GM18870 (cell line): ENCODE measurements at regions not wholly inside any gene's neighbourhood (a gene's known extent, or its start where the extent isn't known, plus 50 kb on each side); places are given as distances from the start of the nearest gene placed in this dataset.
A peak's percentile ranks its signal among the peaks of the same experiment; 100 is the strongest.

Source experiments
- ATAC-seq: cut with Tn5 transposase; IDR thresholded peaks from one replicate; pipeline ENCODE4 v1.9.1; 2021; ENCODE audit warnings: moderate library complexity; ENCODE audit not compliant: unreplicated experiment

- peak; percentile 79 for ATAC-seq
Observed at GRCh38 chr6:113381959-113382358, 475.2 kb upstream of the MARCKS start.

GRCh38 chr6:113383701-113384100 is 473.4 kb upstream of the MARCKS start:
- ATAC-seq: no peak

GRCh38 chr6:113385020-113385431 is 472.1 kb upstream of the MARCKS start:
- ATAC-seq: no peak

GRCh38 chr6:113388996-113389395 is 468.1 kb upstream of the MARCKS start:
- ATAC-seq: no peak

- no peak for ATAC-seq
Observed at GRCh38 chr6:113392551-113393055, 464.5 kb upstream of the MARCKS start.

- ATAC-seq: no peak
Observed at GRCh38 chr6:113394216-113394615, 462.9 kb upstream of the MARCKS start.

- ATAC-seq: no peak
Observed at GRCh38 chr6:113394729-113395128, 462.4 kb upstream of the MARCKS start.

GRCh38 chr6:113396730-113397129 is 460.4 kb upstream of the MARCKS start:
- ATAC-seq: no peak

GRCh38 chr6:113397236-113397635 is 459.9 kb upstream of the MARCKS start:
- no peak for ATAC-seq

- no peak for ATAC-seq
Observed at GRCh38 chr6:113401231-113401630, 455.9 kb upstream of the MARCKS start.

GRCh38 chr6:113402544-113402943 is 454.6 kb upstream of the MARCKS start:
- ATAC-seq: no peak

GRCh38 chr6:113403966-113404595 is 453.1 kb upstream of the MARCKS start:
- no peak for ATAC-seq

GRCh38 chr6:113405326-113406047 is 451.7 kb upstream of the MARCKS start:
- ATAC-seq: no peak

- ATAC-seq: no peak
Observed at GRCh38 chr6:113406048-113406695, 451.0 kb upstream of the MARCKS start.

GRCh38 chr6:113411011-113411410 is 446.1 kb upstream of the MARCKS start:
- ATAC-seq: no peak

GRCh38 chr6:113412589-113413357 is 444.4 kb upstream of the MARCKS start:
- ATAC-seq: no peak

GRCh38 chr6:113414511-113414910 is 442.6 kb upstream of the MARCKS start:
- ATAC-seq: peak; percentile 45

GRCh38 chr6:113416170-113416569 is 441.0 kb upstream of the MARCKS start:
- ATAC-seq: no peak

GRCh38 chr6:113420290-113420689 is 436.9 kb upstream of the MARCKS start:
- ATAC-seq: no peak

GRCh38 chr6:113421997-113422396 is 435.1 kb upstream of the MARCKS start:
- no peak for ATAC-seq

GRCh38 chr6:113423956-113424355 is 433.2 kb upstream of the MARCKS start:
- ATAC-seq: no peak
